ENCODE measurements at regions not wholly inside any gene's neighbourhood (a gene's known extent, or its start where the extent isn't known, plus 50 kb on each side); places are given as distances from the start of the nearest gene placed in this dataset.
A peak's percentile ranks its signal among the peaks of the same experiment; 100 is the strongest.

DNA sequence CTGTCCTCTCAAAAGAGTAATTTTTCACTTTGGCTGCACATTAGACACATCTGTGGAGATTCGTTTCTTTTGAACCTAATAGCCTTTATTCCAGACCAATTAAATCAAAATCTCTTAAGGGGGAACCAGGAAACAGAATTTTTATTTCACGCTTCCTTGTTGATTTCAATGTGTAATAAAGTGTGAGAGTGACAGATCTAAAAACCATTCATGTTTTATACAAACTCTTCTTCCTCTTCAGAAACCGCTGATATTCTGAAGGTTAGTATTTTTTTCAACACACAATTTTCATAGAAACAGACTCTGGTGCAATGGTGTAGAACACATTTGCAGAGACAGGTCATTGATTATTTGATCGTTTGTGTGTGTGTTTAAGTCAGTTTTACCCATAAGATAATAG, 1469.8 kb downstream of the EFNA5 start:
- no peak for DNase-seq (ENCODE audit: low read depth)

DNA sequence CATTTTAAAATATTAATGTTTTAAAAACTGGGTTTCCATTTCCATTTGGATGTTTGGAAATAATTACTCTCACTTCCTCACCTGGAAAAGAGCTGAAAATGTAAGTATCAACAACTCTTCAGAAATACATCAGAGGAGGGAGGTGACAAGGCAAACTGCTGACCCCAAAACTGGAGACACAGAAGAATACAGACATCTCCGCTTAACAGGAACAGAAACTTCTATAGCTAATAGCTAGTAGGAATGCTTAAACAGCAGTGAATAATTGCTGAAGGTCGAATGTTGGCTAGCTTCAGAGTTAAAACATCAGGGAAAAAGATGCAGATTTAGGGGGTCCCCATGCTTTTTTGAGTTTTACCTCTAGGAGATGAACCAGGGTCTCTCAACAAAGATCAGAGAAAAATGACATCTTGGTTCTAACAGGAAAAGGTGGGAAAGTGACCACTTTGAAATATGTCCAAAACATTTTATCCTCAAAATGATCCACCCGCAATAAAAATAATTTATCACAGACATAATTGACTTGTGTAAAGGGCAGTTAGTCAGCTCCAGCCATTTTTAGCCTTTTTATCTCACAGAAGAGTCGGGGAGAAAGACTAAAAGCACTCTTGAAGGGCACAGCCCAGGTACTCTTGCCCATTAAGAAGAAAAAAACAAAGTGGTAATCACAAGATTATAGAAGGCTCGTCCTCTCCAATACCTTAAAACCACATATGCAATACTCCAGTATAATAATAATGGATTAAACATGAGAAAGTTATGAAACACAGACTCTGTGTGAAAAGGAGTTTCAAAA, 1474.9 kb downstream of the EFNA5 start:
- no peak for DNase-seq (ENCODE audit: low read depth)

DNA sequence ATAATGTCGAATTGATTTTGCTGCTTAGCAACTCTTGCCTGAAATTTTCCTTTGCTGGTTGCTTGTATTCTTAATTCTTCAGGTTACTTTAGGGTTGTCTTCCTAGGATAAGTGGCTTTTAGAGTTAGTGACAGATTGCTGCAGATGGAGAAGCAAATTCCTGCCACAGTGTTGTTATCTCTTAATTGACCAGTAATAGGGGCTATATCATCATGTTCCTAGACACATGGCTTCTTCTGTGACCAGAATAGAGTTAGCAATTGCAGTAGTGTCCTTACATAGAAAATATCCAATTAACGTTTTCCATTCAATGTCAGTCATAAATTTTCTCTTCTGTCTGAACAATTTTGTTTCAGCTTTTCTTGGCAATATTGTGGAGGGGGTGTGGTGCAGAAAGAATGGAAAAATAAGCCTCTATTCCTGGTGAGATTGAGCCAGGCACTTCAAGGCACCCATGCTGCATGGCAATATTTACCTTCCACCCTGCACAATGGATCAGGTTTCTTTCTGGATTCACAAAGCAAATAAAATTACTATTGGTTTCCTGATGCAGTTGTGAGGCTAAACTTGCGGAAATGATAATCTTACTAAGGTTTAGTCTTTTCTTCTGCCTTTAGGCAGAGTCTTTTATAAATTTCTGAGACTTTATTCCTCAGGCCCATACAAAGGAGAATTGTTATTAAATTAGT, 1481.5 kb downstream of the EFNA5 start:
- no peak for DNase-seq (ENCODE audit: low read depth)

GRCh38 chr5:106185661-106186081, 1485.1 kb downstream of the EFNA5 start:
- no peak for DNase-seq (ENCODE audit: low read depth)

GRCh38 chr5:106174903-106175302, 1495.8 kb downstream of the EFNA5 start:
- DNase-seq (ENCODE audit: low read depth): no peak

GRCh38 chr5:106172681-106173532, 1497.8 kb downstream of the EFNA5 start:
- no peak for DNase-seq (ENCODE audit: low read depth)

DNA sequence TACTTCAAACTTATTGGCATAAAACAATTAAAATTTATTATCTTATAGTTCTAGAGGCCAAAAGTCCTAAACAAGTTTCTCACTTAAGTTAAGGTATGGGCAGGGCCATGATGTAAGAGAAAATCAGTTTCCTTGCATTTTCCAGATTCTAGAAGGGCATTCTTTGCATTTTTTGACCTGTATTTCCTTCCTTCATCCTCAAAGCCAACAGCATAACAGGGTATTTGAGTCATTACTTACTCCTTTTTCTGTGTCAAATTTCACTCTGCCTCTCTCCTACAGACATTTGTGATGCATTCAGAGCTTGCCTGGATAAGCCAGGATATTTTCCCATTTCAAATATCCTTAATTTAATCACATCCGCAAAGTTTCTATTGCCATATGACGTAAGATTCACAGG, 1499.0 kb downstream of the EFNA5 start:
- DNase-seq (ENCODE audit: low read depth): peak; percentile 38

- no peak for DNase-seq (ENCODE audit: low read depth)
These were observed 1499.6 kb downstream of the EFNA5 start for GRCh38 chr5:106171132-106171531.

DNA sequence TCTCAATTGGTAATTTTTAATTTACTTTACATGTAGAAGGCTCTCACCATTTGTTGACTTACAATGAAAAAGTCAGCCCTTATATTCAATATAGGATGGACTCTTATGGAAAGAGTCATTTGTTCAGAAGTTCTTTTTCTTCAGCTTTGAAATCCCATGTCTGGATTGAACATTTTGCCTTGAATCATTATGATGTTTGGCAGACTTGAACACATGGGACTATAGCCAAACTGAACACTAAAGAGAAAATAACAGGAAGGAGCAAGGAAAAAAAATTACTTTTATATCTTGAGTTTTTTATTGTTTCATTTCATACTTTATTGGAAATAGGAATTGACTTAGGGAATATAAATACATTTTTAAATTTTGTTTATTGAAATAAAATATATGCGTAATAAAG, 1503.0 kb downstream of the EFNA5 start:
- no peak for DNase-seq (ENCODE audit: low read depth)

- no peak for DNase-seq (ENCODE audit: low read depth)
These were observed 1507.5 kb downstream of the EFNA5 start for GRCh38 chr5:106163233-106163632.

DNA sequence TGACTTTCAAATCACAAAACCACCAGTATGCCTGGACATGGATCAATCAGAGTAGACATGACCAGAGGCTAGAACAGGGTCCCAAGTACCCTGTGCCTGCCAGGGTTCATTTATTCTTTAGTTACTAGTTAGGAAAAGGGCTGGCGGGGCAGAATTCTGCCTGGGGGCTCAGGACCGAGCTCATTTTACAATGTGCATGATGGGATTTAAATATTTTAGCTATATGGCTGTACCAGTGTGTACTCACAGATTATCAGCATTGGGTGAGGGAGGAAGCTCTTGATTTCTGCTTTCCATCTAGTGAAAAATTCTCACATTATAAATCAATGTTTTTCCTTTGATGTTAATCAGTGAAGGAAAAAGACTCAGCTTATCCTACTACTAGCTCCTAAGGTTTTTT, 1511.1 kb downstream of the EFNA5 start:
- no peak for DNase-seq (ENCODE audit: low read depth)

- no peak for DNase-seq (ENCODE audit: low read depth)
These were observed 1516.4 kb downstream of the EFNA5 start for GRCh38 chr5:106154280-106154716.

DNA sequence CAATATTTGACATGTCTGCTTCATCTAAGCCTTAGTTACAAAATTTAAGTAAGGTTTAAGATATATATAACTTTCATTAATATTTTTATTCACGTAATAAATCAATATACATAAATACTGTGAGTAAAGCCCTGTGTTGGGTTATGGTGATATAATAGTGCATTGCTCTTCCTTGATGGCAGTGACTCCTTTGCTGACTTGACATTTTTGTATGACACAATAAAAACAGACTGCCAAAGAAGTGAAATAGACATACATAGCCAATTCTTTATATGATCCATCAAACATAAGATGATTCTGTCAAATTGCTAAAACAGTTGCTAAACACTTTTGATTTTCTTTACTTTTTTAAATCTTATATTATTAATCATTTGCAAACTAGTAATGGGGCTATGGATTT, 1518.2 kb downstream of the EFNA5 start:
- no peak for DNase-seq (ENCODE audit: low read depth)

DNA sequence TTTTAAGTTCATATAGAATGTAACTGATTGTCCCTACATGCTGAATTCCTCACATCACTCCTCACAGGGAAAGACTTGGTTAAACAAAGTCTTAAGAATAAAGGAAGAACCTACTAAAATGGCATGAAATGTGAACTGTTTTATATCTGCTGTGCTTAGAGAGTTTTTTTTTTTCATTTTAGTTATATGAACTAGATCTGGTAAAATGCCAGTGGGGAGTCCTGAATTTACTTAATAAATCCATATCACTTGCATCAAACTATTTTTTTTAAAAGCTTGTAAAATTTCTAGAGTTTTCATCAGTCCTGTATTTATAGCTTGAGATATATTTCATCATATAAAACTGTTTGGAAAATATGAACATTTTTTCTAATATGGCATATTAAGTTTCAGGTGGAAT, 1528.6 kb downstream of the EFNA5 start:
- DNase-seq (ENCODE audit: low read depth): no peak

DNA sequence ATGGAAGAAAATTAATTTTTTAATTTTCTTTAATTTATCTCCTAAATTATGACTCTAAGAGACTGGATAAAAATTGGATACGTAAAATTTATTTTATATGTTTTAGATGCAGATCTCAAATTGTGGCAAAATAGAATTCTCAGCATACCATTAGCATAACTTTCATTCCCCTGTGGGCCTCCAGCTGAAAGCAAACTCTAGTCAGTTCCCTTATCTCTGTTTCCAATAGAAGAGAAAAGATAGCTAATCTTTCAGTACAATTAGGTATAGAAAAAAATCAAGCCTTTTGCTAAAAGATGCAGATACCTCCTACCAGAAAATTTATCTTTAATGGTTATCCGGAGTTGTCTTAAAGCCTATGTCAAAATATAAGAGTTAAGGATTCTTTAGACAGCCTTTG, 1530.6 kb downstream of the EFNA5 start:
- no peak for DNase-seq (ENCODE audit: low read depth)

- no peak for DNase-seq (ENCODE audit: low read depth)
These were observed 1534.7 kb downstream of the EFNA5 start for GRCh38 chr5:106136061-106136460.

DNA sequence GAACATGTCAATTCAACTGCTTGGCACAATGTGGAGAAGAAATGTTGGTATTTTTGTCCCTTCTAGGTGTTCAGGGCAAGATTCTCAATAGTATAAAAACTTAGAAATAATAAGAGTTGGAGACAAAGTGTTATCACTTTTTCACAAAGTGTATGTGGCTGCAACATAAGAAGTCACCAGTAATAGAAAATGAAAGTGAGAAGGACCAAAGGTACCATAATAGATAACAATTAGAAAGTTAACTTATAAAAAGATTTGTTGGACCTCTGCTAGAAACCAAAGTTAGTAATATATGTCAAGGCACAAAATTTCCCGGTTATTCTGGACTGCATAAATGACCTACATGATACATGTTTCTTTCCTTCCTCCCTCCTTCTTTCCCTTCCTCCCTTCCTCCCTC, 1535.3 kb downstream of the EFNA5 start:
- DNase-seq (ENCODE audit: low read depth): no peak

- DNase-seq (ENCODE audit: low read depth): no peak
These were observed 1536.2 kb downstream of the EFNA5 start for GRCh38 chr5:106134549-106134948.

GRCh38 chr5:106127985-106128384, 1542.8 kb downstream of the EFNA5 start:
- DNase-seq (ENCODE audit: low read depth): no peak

DNA sequence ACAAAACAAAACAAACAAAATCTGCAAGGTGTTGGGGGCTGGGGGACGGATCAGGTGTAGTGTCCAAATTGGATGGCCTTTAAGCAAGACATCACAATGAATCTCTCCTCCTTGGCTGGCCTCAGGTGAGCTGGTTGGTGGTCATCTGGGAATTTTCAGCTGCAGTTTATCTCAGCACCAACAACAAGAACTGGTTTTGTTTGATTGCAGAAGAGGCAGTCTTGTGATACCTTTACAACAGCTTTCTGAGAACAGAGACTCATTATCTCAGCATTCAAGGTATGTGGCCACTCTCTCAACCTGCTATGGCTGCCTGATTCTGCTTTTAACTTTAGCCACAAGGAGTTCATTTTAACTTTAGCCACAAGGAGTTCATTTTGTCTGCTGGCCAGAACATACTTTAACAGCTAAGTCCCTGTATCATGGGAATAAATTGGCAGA, 1543.4 kb downstream of the EFNA5 start:
- no peak for DNase-seq (ENCODE audit: low read depth)

GRCh38 chr5:106121972-106122605, 1548.6 kb downstream of the EFNA5 start:
- no peak for DNase-seq (ENCODE audit: low read depth)

- no peak for DNase-seq (ENCODE audit: low read depth)
These were observed 1554.1 kb downstream of the EFNA5 start for GRCh38 chr5:106116682-106117081.
